ENCODE measurements at regions not wholly inside any gene's neighbourhood (a gene's known extent, or its start where the extent isn't known, plus 50 kb on each side); places are given as distances from the start of the nearest gene placed in this dataset.

DNA sequence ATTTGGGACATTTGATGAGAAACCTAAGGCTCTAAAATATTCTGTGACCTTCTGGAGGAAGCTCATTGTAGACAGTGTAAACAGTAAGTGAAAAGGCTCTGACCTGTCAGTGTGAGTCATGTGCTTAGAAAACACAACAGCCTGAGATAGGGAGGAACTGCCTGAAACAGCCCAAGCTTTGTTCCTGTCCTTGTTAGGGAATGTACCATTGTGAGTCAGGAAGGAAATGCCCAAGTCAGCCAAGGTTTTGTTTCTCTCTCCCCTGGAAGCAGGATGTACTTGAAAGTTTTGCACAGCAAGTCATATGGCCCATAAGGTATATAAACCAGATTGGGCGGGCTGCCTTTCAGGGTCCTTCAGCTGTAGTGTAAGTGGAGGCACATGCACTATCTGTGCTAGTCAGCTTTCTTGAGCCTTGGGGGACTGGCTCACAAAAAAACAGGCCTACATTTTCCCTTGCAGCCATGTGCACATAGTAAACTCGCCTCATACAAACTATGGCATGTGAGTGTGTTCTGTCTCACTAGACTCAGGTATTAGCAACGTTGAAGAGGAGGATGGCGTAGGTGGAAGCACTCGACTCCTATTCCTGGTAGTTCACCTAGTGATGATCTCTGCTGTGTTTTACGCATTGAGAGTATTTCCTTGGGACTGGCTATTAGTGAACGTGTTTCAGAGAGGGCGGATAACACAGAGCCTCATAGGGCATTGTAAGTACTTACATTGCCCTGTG is 141.2 kb upstream of the KLHL1 start:
- WGBS (ENCODE audit: extremely low coverage, insufficient read length, low lambda C conversion rate) = no CpG with 5 or more reads among the region's 8 CpGs
- no peak overlapping the region for H3K9ac ChIP-seq (ENCODE audit: extremely low read depth, insufficient read length, low read length)
- H3K23ac ChIP-seq (ENCODE audit: insufficient read length, low read depth, low read length) = no peak overlapping the region
- TF ChIP-seq, protein P1, sequence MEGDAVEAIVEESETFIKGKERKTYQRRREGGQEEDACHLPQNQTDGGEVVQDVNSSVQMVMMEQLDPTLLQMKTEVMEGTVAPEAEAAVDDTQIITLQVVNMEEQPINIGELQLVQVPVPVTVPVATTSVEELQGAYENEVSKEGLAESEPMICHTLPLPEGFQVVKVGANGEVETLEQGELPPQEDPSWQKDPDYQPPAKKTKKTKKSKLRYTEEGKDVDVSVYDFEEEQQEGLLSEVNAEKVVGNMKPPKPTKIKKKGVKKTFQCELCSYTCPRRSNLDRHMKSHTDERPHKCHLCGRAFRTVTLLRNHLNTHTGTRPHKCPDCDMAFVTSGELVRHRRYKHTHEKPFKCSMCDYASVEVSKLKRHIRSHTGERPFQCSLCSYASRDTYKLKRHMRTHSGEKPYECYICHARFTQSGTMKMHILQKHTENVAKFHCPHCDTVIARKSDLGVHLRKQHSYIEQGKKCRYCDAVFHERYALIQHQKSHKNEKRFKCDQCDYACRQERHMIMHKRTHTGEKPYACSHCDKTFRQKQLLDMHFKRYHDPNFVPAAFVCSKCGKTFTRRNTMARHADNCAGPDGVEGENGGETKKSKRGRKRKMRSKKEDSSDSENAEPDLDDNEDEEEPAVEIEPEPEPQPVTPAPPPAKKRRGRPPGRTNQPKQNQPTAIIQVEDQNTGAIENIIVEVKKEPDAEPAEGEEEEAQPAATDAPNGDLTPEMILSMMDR (conservative IDR thresholded peaks at IDR 0.05) = no peak
- H3K18ac ChIP-seq (ENCODE audit: insufficient read length, low read depth, low read length) = no peak overlapping the region
- no peaks in the 10 kb centered on the region for H3K79me1 ChIP-seq (ENCODE audit: insufficient read depth, low read depth, low read length, poor library complexity, severe bottlenecking)
- no peaks in the 10 kb centered on the region for H4K20me1 ChIP-seq (ENCODE audit: control insufficient read depth, insufficient read depth, insufficient read length)
- H2BK120ac ChIP-seq (ENCODE audit: low read depth, low read length, poor library complexity, severe bottlenecking) = no peak overlapping the region
- H3K27me3 ChIP-seq (ENCODE audit: insufficient read depth, low read length) = no peaks in the 10 kb centered on the region
- Mint-ChIP-seq H3K27ac (peak overlapping the region in 2 of 3 experiments; percentile 13 to 35; a peak in 2 of 7 replicates), H3K4me3 (no peak overlapping the region), H3K9me3 (no peaks in the 10 kb centered on the region), H3K27me3 (ENCODE audit: low read depth) (no peaks in the 10 kb centered on the region), H3K36me3 (ENCODE audit: insufficient read depth in 1 of 3, low read depth in 3 of 3) (no peaks in the 10 kb centered on the region), H3K4me1 (peaks cover 12 to 16% of the 10 kb centered on the region in 2 experiments)
- no peak overlapping the region for H2AFZ ChIP-seq (ENCODE audit: low read length)
- H3K4me1 ChIP-seq (ENCODE audit: insufficient read depth, low read length) = peaks cover 5% of the 10 kb centered on the region; the same call in 1 of the 2 replicates
- no peak overlapping the region for H2BK5ac ChIP-seq (ENCODE audit: insufficient read length, low read length)
- no peak overlapping the region for H3T11ph ChIP-seq (ENCODE audit: low read length)
- H4K91ac ChIP-seq (ENCODE audit: insufficient read length, low read depth, low read length) = no peak overlapping the region
- no peak overlapping the region for H2BK12ac ChIP-seq (ENCODE audit: insufficient read length, low read depth, low read length)
- no peak overlapping the region for H3K56ac ChIP-seq (ENCODE audit: insufficient read length, low read depth, low read length)
- no peak overlapping the region for H4K8ac ChIP-seq (replicated peaks; ENCODE audit: insufficient read length, low read depth, low read length)
- H3K79me2 ChIP-seq (ENCODE audit: insufficient read depth, low read length) = no peaks in the 10 kb centered on the region
- H2BK20ac ChIP-seq (ENCODE audit: low read depth, low read length, poor library complexity, severe bottlenecking) = no peak overlapping the region
- no peak overlapping the region for H2BK15ac ChIP-seq (ENCODE audit: low read depth, low read length)
- no peaks in the 10 kb centered on the region for H3K9me3 ChIP-seq (ENCODE audit: control insufficient read depth, low read depth, low read length)
- DNase-seq = peak; percentile 35
- no peak overlapping the region for H3K4me2 ChIP-seq (ENCODE audit: insufficient read depth, insufficient read length, low read length)
- H3K23me2 ChIP-seq (ENCODE audit: insufficient read length, low read depth, low read length, poor library complexity, severe bottlenecking) = no peaks in the 10 kb centered on the region
- no peak overlapping the region for H3K14ac ChIP-seq (ENCODE audit: insufficient read depth, low read length)
- H3K27ac ChIP-seq (ENCODE audit: insufficient read length, low read depth, low read length) = no peak overlapping the region
- H2AK5ac ChIP-seq (ENCODE audit: insufficient read length, low read length) = no peak overlapping the region
- H3K4ac ChIP-seq (ENCODE audit: low read depth, low read length) = no peak overlapping the region
- no peak overlapping the region for H4K5ac ChIP-seq (ENCODE audit: insufficient read length, low read depth, low read length)
